Sigmoid colon (tissue), 4 donors: ENCODE measurements at regions not wholly inside any gene's neighbourhood (a gene's known extent, or its start where the extent isn't known, plus 50 kb on each side); places are given as distances from the start of the nearest gene placed in this dataset.

ENCODE experiments used
- EP300 ChIP-seq, 4 donors: sonication (generic); formaldehyde crosslinking; IDR thresholded peaks; one replicate each; pipeline ENCODE4 v1.6.1; 2017; ENCODE audit warnings: antibody characterized with exemption in 4 of 4
- POLR2AphosphoS5 ChIP-seq, 4 donors: sonication (generic); formaldehyde crosslinking; IDR thresholded peaks; one replicate each; pipeline ENCODE4 v1.6.1; 2017; ENCODE audit warnings: antibody characterized with exemption in 4 of 4
- TF ChIP-seq, protein P1 (sequence below), 4 experiments: fragments of 450-650 bp in 3 of 4; fragments of 200-600 bp in 1 of 4; IDR thresholded peaks; one replicate each; pipeline ENCODE4 v1.5.1; 2016 to 2019; ENCODE audit warnings: antibody characterized with exemption in 4 of 4, mild to moderate bottlenecking in 3 of 4, moderate library complexity in 2 of 4

DNA sequence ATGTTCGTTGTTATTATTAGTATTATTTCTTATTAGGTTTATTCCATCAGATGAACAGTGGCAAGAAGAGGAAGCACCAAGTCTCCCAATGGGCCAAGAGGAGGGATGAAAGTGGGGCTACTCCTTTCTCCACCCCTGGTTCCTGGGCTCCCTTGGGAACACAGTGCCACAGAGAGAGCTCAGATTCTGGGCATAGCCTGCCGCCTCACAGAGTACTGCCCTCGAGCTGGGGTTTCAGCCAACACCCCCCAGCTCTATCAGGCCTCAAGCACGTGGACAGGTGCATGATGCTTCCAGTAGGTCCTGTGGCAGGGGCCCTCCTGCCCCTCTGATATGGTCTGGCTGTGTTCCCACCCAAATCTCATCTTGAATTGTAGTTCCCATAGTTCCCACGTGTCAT, 103.6 kb upstream of the RNF32 start:
- TF ChIP-seq POLR2AphosphoS5 (IDR thresholded peaks at IDR 0.05) (no peak), EP300 (IDR thresholded peaks at IDR 0.05) (no peak)
- TF ChIP-seq, protein P1, sequence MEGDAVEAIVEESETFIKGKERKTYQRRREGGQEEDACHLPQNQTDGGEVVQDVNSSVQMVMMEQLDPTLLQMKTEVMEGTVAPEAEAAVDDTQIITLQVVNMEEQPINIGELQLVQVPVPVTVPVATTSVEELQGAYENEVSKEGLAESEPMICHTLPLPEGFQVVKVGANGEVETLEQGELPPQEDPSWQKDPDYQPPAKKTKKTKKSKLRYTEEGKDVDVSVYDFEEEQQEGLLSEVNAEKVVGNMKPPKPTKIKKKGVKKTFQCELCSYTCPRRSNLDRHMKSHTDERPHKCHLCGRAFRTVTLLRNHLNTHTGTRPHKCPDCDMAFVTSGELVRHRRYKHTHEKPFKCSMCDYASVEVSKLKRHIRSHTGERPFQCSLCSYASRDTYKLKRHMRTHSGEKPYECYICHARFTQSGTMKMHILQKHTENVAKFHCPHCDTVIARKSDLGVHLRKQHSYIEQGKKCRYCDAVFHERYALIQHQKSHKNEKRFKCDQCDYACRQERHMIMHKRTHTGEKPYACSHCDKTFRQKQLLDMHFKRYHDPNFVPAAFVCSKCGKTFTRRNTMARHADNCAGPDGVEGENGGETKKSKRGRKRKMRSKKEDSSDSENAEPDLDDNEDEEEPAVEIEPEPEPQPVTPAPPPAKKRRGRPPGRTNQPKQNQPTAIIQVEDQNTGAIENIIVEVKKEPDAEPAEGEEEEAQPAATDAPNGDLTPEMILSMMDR (IDR thresholded peaks at IDR 0.05) = no peak
